Spleen (tissue), 7 donors: ENCODE measurements at regions not wholly inside any gene's neighbourhood (a gene's known extent, or its start where the extent isn't known, plus 50 kb on each side); places are given as distances from the start of the nearest gene placed in this dataset.

Experiments used
- CTCF ChIP-seq, 11 experiments: fragments of 200-600 bp in 7 of 11; fragments of 450-650 bp in 4 of 11; sonication (generic) in 4 of 11; IDR thresholded peaks in 8 of 11; conservative IDR thresholded peaks in 3 of 11; 1 replicate in 7 of 11; 2 replicates in 4 of 11; pipeline versions ENCODE4 v1.4.0 to v1.8.0; 2016 to 2021; ENCODE audit warnings: antibody characterized with exemption in 11 of 11, inconsistent platforms in 4 of 11, mild to moderate bottlenecking in 1 of 11
- POLR2AphosphoS5 ChIP-seq, 3 donors: sonication (generic); formaldehyde crosslinking; IDR thresholded peaks; one replicate each; pipeline ENCODE4 v1.5.1; 2017; ENCODE audit warnings: antibody characterized with exemption in 3 of 3
- donor health status: DM: no; HTN: no; CAD: no; lungs with moderate emphysema.
- donor health status: DM: no; HTN: no; CAD: no.
- donor health status: DM: no; HTN: no; CAD: no.

- TF ChIP-seq CTCF (IDR thresholded peaks at IDR 0.05 in 8 of 11, conservative IDR thresholded peaks at IDR 0.05 in 3 of 11) (no peak), POLR2AphosphoS5 (IDR thresholded peaks at IDR 0.05) (no peak)
Measured at GRCh38 chr2:39547811-39548719, 111.0 kb upstream of the MAP4K3 start.
